EH (cell line): ENCODE measurements at regions not wholly inside any gene's neighbourhood (a gene's known extent, or its start where the extent isn't known, plus 50 kb on each side); places are given as distances from the start of the nearest gene placed in this dataset.

Source experiments
- DNase-seq: peaks from one replicate; pipeline ENCODE4 v3.0.0-alpha.2; 2015; ENCODE audit warnings: low read depth

DNA sequence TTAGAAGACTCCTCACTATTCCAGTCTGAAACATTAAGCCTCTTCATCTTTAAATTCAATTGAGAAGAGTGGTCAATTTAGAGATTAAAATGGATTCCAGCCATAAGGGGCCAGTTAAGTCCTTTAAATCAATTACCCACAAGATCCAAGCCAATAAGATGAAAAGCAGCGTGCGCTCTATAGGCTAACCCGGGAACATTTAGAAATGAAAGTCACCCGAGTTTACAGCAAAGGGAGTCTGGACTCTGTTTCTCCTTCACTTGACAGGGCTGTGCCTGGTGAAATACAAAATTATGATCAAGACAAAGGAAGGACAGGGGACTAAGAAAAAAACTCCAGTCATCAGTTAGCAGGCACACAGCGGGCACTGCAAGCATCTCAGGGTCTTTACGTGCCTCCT, 393.7 kb downstream of the QKI start:
- DNase-seq = no peak

DNA sequence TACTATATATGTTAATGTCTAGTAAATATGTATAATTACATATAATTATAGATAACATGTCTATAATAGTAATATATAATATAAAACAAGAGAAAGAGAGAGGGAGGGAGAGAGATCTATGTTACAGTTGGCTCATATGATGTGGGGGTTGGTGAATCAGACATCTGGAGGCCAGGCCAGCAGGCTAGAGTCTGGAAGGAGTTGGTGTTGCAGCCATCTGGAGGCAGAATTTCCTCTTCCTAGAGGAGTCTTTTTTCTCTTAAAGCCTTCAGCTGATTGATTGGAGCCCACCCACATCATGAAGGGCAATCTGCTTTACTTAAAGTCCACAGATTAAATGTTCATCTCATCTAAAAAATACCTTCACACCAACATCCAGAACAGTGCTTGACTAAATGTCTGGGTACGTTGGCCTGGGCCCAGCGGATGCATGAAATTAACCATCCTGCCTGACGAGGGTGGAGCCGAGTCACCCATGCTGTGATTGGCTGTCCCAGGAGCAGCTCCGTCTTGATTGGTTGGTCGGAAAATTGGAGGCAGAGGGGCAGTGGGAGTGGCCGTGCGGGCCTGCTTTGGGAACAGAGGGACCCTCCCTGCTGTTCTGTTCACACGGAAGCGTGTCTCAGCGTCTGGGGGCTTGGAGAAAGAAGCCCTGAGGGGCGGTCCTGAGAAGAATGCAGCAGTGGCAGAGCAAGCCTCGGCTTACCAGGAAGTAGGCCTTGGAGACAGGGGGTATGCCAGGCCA, 392.4 kb downstream of the QKI start:
- DNase-seq = peak; percentile 13

DNA sequence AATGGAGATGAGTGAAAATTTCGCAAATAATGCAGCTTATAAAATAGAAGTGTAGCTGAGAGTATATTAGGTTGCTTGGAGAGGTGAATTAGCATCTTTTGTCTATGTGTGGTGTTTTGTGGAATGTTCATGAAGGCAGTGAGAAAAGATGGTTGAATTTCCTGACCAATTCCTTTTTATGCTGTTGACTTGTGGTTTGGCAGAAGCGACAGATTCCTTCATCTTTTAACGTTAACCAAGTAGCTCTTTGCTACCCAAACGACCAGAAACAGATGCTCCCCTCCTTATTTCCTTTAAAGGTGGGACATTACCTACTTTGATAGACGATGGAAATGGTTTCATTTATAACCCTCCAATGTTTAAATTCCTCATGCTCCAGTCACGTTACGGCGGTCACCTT, 390.5 kb downstream of the QKI start:
- no peak for DNase-seq

DNA sequence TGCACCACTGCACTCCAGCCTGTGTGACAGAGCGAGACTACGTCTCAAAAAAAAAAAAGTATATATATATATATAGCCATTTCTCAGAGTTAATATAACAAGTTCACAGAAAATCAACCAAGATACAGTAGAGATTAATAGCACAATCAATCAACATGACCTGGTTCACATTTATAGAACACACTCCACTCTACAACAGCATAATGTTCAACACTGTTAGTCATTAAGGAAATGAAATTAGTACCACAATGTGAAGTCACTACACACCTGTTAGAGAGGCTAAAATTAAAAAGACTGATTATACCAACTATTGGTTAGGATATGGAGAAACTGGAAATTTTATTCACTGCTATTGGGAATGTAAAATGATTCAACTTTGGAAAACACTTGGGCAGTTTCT, 387.7 kb downstream of the QKI start:
- DNase-seq = no peak

DNA sequence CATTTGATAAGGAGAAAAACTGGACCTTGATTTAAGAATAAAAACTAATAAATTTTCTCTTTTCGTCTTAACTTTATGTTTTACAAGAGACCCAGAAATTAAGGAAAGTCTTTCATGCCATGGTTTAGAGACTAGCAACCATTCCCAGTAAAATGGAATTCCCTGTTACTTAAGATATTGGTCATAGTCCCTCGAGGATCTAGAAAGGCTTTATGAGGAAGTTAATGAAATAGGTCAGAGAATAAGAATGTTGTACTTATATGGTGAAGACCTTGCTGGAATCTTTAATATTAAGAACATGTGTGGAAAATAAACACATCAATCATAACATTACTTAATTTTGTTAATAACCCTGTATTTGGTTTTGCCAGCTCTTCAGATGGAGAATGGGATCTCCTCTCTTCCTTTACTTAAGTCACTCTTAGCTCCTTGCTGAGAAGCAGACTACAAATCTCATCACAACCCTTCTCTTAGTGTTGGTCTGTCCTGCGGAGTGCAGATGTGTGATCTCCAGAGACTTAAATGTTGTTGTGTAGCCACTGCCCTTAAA, 382.9 kb downstream of the QKI start:
- peak; percentile 56 for DNase-seq

DNA sequence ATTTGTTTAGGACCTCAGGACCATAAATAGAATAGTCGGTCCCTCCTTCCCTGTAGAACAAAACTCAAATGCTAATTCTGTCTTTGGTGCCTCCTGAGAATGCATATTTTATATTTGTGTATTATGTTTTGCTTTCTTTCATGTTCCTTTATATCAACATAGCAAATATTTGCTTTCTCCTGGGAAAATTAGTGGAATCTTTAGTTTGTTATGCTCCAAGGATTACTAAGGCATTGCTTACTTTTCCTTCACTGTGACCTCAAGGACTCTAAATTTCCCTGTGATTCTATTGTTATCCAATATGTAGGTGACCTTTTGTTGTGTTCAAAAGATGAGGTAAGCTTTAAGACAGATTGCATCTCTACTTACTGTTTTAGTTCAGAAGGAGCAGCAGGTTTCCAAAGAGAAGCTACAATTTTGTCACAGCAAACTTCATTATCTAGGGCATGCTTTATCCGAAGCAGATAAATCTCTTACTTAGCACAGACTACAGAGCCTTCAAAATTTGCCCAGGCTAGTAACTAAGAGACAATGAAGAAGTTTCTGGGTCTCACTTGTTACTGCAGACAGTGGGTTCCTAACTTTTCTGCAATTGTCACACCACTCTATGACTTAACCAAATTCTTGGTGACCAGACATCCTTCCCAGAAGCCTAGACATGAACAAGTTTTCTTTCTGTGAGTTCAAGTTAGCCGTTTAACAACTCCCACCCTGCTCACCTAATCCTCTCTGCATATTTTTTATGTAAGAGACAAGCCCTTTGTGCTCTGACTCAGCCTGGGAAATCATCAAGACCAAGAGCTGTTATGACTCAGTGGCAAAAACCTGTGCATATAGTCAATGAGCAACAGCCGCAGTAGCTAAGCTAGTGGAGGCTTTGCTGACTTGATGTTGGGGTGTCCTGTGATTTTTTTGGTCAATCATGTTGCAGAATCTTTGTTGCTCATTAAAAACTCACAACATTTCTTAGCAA, 378.8 kb downstream of the QKI start:
- peak; percentile 80 for DNase-seq

DNA sequence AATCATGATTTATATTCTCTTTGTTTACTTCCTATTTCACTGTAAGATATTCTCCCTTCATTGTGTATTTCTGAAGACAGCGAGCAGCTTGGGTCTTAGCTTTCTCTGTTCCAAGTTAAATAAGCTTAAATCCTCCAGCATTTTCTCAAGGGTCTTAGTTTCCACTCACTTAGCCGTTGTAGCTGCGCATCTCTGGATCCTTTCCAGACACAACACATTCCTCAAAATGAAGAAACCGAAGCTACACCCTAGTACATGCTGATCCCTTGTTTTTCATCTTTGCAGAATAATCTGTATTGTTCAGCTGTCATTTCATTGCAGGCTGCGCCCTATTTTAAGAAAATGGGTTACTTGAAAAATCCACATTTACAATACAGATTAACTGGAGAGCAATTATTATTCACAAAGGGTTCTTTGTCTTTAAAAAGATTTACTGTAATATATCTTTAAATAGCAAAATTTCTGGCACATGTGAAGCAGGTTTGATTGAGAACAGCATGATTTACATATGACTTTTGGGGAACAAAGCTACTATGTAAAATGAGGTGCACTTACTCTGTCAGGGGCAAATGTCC, 375.8 kb downstream of the QKI start:
- DNase-seq = peak; percentile 35

DNA sequence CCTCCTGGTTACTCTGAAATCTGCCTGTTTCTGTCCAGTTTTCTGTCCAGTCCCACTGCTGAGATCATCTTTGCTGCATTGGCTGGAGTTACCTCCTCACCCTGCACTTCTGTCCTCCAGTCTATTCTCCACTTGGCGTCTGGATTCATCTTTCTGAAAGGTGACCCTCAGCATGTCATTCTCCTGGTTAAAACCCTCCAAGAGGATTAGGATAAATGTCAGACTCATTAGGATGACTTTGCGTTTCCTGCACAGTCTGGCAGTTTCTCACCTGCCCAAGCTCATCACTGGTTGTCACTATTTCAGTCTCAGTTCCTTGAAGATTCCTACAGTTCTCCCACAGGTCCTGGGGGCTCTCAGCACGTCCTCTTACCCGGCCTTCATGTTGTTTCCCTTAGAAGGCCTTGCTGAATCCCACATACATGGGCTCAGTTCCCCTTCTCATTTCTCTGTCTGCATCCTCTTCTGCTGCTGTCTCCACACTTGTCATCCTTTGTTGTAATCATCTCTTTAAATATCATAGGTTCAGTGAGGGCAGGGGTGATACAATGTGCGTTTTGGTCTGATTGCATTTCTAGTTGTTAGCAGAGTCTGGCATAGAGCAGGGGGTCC, 374.8 kb downstream of the QKI start:
- DNase-seq = no peak

DNA sequence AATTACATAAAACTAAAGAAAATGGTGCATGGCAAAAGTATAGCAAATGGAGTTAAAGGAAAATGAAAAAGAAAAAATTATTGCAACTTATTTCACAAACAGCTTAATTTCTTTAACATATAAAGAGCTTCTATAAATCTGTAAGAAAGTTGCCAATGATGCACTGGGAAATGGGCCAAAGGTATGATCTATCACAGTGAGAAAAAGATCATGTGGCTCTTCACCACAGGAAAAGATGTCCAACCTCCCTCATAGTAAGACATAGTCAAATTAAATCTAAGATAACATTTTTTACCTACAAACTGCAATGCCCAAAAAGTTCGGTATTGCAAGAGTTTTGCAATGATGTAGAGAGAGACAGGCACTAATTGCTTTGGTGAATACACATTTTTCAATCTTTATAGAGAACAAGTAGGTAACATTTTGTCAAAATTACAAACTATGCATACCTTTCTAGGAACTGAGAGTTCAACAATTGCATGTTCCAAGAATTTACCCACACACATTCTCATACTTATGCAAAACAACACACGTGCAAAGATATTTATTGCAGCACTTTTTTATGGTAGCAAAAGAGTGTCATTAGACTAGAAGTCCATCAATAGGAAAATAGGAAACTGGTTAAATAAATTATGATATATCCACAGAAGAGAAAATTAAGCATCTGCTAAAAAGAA, 372.6 kb downstream of the QKI start:
- no peak for DNase-seq

DNA sequence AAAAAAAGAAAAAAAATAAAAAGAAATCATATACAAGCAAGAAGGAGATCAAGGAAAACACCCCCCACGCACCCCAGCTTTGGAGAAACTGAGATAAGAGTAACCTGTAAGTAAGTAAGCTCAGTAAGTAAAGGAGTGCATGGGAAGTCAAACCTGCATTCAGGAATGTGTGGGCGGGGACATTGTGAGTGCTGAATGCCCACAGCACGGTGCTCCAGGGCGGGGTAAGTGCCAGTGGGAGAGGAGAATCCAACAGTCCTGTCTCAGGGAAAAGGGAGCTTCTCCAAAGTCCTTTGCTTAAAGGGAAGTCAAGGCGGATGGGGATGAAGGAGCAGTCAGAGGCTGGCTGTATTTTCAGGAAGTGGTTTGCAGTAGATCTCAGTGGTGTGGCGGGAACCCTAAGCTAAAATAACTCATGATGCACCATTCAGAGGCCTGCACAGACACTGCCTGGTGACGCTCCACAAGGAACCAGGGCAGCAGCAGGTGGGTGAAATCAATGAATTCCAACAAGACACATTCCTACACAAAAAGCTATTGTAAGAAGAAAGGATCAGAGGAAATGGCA, 368.0 kb downstream of the QKI start:
- DNase-seq = no peak

DNA sequence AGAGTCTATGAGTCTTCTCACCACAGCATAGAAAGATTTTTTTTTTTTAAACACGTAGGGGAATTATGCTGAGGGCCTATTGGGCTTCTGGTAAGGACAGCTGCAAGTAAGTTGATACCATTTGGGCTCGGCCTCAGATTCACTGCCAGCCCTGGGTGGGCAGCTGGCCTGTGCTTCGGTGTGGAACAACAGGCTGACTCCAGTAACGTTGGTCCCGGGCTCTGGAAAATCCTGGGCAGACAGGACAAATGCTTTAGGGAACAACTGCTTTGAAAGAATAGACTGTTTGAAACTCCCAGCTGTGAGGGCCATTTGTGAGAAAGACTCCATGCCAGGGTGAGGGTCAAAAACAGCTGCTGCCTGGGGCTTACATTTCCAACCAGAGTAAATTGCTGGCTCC, 366.5 kb downstream of the QKI start:
- no peak for DNase-seq

DNA sequence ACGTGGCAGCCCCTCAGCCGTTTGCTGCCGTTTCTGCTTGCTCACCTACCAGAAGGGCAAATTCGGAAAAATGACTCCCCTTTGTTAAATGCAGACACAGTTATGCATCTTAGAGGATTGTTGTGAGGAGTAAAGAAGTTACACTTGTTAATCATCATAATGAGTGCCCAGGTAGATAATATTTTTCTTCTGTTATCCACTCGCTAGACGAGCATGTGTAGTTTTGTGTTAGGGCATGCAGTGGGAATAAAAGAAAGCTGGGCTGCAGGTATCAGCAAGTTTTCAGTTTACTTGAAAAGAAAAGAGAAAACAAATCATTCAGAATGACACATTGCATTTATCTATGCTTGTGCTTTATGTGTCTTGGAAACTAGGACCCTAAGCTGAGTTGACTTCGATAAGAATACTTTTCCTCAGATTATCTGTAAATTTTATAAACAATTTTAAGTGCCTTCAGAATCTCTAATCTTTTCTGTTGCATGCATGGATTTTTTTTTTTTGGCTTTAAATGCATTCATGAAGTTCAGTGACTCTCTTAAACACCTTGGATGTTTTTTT, 365.3 kb downstream of the QKI start:
- no peak for DNase-seq

DNA sequence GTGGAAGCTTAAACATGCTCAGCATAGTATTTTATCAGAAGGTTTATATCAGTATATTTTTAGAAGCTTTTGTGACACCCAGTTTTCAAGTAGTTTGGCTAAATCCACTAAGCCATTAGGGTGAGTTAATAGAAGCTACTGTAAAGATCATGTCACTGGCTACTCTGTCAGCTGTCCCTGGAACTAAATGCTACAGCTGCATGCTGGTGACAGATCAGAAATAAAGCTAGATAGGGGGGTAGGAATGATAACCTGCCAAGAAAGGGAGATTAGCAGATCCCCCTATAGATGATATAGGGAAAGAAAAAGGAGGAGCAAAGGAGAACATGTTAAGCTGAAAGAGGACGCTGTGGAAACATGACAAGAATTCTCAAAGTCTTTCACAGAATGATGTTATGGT, 363.2 kb downstream of the QKI start:
- DNase-seq = no peak

DNA sequence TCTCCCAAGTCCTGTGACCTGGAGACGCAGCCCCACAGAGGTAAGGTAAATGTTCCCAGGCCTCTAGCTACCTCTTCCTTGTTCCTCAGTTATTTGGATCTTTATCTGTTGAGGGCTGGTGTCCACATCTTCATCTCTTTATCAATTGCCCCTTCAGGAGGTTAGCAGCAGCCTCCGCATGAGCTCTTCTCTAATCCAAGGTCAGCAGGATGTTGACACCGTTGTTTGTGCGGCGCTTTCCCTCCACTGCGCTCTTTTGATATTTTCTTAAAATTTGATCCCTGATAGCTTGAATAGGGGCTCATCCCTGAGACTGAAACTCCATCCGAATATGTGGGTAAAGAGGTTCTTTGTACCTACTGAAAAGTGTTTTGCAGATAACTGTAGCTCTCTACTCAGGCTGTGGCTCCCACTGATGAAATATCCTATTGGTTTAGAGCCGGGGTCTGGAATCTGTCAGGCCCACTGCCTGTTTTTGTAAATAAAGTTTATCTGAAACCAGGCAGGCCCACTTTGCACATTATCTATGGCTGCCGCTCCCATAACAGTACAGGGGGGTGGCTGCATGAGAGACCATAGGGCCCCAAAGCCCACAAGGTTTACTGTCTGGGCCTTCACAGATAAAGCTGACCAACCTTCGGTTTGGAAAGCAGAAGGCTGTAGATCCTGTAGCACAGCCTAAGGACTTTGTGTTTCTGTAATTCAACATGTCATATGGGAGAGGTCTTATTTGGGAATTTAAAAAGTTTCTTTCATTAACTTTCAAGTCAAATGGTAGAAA, 362.6 kb downstream of the QKI start:
- DNase-seq = no peak

DNA sequence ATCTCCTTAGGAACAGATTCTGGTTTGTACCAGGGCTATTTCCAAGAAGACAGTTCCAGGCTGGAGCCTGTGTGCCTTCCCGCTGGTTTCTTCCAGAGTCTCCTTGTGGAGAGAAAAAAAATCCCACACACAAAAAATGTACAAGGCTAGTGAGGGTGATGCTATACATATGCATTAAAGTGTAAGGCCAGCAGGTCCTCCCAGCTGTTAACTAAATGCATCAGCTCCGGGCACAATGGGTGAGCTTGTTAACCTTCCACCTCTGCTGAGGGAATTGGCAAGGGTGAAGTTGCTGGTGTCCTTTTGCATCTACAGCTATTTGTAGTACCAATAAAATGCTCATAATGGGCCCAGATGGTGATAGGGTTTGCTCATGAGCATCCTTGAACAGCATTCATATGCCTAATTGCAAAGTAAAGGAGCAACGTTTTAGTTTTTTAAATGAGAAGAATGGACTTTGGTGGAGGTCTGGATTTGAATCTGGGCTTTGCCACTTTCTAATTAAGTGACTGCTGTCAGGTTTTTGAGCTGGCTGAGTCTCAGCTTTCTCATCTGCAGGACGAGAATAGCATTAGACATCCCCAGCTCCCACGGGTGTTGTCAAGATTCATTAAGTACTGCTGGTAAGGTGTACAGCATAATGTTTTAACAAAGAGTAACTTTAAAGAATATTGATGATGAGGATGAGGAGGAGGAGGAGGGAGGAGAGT, 361.8 kb downstream of the QKI start:
- no peak for DNase-seq

DNA sequence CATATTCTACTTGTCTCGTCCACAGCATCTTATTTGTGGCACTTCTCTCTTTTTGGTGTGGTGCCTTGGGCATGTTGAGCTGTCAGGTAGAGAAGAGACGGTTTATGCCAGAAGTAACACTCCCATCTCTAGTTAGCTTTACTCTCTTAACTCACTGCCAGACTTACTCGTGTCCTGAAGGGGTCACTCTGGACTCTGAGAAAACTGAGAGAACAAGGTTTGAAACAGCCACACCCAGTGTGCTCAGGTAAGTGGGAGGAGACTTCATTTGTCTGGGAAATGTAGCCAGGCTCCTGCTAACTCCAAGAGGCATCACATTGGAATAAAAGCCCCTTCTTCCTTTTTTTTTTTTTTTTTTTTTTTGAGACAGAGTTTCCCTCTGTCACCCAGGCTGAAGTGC, 360.8 kb downstream of the QKI start:
- DNase-seq = no peak

DNA sequence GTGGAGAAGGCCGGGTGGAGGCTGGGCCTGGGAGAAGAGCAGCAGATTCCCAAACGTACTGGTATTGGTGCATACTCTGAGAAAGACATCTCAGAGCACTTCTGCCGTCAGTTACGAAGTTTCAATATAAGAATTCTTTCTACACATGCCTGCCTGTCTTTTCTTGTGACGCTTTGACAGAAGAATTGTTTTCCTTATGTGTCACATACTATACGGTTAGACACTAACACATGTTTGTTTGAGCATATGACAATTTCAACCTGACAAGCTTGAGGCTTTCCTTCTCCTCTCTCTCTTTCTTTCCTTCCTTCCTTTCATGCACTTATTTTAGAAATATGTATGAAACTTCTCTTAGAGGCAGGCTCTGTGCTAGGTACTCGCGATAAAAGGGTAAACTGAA, 360.0 kb downstream of the QKI start:
- no peak for DNase-seq

DNA sequence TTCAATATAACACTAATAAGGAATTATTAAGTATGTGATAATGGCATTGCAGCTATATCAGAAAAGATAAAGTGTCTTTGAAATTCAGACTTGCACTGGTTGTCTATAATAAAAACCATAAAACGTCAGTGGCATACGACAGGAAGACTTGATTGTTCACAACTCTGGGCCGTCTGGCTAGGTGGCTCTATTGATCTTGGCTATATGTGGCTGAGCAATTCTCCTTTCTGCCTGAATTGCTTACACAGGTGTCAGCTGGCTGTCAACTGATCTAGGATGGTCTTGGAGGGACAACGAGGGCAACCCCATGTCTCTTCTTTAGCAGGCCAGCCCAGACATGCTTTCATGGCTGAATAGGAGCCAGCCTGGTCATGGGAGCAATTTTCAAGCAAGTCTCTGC, 359.1 kb downstream of the QKI start:
- no peak for DNase-seq

DNA sequence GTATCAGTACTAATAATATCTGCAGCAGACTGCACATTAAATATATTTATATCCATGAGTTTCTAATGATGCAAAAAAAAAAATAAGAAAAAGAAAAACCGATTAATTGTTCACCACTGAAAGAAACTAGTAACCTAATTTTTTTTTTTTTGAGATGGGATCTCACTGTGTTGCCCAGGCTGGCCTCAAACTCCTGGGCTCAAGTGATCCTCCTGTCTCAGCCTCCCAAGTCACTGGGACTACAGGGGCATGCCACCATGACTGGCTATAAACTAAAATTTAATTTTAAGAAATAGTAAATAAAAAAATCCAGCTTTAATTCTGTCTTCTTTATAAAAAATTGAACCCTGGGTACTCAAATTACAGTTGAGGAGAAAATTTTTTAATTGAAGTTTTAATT, 358.2 kb downstream of the QKI start:
- no peak for DNase-seq

DNA sequence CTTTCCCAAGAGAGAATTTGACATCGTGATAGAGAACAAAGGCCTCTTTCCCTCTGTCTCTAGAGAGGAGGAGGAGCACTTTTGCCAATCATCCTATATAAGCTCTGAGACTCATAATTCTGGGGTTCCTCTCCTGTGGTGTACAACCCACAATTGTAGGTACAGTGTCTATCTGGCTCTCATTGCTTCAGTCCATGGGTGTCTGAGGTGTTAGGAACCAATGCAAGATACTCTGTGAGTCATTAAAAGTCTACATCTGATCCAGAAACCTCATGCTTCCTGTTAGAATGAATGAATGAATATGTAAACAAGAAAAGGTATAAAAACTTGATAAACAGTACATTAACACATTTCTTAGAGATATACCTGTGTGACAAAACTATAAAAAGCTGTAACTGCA, 356.7 kb downstream of the QKI start:
- no peak for DNase-seq
